ENCODE measurements at regions not wholly inside any gene's neighbourhood (a gene's known extent, or its start where the extent isn't known, plus 50 kb on each side); places are given as distances from the start of the nearest gene placed in this dataset.

DNA sequence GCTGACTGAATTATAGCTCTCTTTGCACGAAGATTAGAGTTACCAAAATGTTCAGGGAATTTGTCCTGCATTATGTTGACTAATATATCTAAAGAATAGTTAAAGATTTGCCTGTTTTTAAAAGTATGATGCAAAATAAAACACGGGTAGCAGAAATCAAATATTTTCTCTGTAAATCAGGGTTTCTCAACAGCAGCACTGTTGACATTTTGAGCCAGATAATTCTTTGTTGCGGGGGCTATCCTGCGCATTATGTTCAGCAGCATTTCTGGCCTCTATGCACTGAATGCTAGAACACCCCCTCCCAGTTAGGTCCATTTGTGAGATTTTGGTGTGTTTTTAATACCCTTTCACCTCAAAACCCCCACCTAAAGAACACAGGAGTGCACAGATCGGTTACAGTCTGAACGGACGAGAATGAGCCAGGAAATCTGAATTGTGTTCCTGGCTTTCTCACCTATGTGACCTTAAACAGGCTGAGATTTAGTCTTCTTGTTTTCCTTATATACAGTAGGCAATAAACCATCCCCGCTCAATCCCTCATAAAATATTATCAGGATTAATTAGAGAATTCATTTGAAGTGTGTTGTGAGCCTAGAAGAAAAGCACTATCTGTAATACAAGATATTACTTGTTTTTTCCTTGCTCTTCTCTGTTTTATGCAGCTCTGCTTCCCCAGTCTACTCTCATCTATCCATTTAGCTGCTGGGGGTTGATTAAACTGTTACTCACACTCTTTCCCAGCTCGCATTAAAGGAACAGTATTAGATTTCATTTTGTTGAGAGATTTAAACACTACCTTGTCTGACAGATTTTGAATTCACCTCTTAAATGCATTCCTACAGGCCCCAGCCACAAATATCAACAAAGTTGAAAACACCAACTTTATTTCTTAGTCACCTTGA, 247.5 kb upstream of the GOLIM4 start:
- no peak for FAIRE-seq

DNA sequence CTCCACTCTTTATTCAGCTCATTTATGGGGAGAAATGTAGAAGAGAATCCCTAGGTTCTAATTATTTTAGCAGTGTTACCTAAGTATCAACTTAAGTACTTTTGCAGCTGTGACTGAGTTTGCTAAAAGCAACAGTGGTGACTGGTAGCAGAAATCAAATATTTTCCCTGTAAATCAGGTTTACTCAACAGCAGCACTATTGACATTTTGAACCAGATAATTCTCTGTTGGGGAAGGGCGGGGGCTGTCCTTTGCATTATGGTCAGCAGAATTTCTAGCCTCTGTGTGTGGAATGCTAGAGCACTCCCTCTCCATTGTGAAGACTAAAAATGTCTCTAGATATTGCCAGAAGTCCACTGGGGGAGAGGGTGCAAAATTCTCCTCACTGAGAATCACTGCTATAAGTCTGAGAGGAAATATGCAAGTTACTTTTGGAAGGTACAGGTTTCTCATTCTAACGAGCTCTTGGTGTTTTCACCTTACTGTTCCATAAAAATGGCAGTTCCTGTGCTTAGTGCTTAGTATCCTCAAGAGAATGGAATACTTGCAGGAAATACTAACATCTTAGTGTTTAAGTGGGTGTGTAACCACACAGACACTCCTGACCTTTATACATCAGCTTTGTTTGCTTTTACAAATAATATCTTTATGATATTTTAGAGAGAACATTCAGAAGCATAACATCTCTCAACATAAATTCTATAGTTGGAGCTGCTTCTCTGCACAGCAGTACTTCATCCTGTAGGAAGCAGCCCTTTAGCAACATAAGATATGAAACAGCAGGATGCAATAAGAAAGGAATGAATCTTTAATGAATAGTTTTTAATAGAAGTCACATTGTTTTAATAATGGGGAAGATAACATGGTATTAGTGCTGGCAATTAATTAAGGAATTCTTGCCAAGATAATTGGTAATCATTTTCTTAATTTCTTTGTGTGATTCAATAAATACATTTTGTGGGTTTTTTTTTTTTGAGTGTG, 246.5 kb upstream of the GOLIM4 start:
- no peak for FAIRE-seq

DNA sequence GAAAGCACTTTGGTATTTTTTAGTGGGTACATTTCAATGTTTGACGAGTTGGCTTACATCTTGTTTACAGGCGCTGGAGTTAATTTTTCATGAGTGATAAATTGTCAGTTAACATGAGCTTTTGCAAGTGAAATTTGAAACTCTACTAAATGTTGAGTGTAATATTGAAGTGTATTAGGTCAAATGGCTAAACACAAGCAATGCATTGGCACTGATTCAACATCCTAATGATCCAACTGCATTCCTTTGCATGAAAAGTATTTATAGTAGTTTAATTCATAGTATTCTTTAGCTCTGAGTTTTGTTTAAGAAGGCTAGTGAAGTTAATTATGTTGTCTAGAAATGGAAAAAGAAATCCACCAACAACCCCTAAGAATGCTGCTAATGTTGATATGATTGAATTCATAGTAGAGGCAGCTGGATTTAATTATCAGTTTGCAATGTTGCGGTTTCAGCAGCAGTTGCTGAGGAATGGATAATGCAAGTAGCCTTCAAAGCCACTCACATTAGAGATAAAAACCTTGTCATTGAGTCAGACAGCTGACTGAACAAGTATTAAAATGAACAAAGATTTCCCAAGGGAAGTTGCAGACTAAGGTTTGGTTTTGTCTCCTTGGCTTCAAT, 245.6 kb upstream of the GOLIM4 start:
- FAIRE-seq: no peak

DNA sequence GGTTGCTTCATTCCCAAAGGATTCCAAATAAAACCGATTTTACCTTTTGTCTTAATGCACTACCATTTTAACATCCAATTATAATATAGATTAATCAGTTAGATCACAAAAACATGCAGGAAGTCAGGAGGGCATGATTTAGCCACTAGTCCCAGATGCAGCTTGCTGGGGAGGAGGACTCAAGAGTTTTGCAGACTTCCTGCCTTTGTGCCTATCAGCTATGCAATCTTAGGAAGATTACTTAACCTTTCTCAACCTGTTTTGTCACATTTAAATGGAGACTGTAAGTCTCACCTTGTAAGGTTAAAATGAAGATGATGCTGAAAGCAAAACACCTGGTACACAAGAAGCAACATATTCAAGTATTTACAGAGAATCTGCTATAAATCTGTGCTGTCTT, 242.4 kb upstream of the GOLIM4 start:
- no peak for FAIRE-seq

DNA sequence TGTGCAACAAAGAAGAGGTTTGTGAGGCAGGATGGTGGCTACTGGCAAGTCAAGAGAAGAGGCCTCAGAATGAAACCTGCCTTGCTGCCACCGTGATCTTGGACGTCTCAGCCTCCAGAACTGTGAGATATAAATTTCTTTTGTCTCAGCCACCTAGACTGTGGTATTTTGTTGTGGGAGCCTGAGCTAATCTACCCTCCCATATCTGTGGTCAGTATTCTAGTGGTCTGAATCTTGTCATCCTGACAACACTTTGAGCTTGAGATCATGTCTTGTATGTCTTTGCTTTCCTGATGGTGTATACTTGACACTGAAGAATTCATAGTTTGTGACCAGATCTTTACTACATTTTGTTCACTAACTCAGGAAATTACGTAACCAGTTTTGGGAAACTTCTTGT, 240.6 kb upstream of the GOLIM4 start:
- FAIRE-seq: no peak

DNA sequence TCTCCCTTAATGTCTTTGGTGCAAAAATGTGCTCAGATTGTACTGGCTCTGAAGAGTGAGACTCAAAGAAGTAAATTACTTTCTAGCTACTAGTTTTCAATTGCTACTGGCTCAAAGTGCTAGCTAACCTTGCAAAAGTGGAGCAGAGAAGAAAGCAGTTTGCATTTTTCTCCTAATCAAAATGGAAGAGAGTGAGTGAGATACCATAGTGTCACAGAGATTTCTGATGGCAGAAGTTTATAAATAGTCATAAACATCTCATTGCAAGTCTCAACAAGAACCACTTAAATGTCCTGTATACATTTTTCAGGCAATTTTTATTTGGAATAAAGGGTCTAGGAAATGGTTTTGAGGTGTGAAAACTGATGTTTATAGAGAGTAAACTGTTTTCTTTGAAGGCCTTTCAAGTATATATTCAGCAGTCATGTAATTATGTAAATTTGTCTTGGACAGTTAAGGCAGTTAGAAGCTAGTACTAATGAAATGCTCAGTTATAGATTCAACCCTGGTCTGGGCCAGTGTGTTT, 237.7 kb upstream of the GOLIM4 start:
- no peak for FAIRE-seq

DNA sequence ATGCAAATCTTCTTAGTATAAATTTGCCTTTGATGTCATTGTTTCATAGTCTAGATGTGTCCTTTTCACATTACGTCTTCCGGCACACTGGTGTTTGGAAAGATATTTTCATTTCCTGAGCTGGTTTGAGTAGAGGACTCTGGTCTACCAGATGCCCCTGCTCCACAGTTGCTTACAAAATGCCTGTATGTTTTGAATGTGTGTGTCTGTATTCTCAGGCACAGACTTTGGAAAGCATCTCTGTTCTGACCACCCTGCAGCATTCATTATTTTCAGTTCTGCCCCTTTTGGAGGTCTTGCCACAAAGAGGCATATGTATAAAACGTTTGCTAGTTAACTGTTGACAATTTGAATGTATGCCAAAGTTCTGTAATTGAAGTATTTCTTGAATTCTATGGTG, 236.0 kb upstream of the GOLIM4 start:
- FAIRE-seq: no peak

DNA sequence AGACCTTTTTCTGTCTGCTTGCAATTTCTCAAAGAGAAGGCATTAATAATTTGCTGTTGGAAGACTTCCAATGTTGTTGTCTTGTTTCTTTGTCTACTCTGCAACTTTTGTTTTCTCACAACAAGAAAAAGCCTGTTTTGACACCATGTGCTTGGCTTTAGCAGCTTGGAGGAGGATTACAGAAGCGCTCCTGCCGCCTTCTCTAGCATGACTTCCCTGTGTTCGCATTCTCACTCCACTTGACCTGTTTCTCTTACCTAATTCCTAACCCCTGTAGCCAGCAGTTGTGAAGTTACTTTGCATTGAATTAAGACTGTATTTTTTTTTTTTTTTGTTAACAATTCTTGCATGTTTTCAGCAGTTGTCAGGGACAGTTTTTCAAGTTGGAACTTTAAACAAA, 235.3 kb upstream of the GOLIM4 start:
- FAIRE-seq: no peak

DNA sequence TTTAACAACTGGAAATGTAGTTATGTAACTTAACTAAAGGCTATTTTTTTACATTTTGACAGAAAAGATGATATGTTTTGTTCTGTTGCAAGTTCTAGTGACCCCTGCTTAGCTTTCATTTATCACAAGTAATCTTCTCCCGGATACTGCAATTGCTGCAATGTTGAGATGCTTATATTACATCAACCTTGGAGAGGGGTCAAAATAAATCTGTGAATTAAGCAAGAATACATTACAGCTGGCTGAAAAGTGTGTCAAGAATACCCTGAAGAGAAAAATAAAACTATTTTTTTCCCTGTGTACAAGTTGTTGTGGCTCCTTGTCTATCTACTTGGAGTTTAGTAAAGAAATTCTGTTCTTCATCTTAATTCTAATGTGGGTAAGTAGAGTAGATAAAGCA, 232.1 kb upstream of the GOLIM4 start:
- no peak for FAIRE-seq

DNA sequence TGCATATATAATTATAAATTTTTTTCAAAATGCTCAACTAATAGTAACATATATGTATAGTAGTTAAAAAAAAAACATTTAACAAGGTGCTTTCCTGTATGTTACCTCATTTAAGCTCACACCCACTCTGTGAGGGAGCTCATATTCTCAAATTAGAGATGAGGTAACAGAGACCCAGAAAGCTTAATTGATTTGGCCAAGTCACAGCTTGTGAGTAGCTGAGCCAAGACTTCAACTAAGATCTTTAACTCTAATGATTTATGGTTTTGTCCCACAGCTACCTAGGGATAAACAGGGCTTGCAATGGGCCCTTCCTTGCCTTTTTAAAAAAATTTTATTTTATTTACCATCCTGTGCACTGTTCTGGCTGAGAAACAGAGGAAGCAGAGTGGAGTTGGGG, 230.0 kb upstream of the GOLIM4 start:
- FAIRE-seq: no peak

DNA sequence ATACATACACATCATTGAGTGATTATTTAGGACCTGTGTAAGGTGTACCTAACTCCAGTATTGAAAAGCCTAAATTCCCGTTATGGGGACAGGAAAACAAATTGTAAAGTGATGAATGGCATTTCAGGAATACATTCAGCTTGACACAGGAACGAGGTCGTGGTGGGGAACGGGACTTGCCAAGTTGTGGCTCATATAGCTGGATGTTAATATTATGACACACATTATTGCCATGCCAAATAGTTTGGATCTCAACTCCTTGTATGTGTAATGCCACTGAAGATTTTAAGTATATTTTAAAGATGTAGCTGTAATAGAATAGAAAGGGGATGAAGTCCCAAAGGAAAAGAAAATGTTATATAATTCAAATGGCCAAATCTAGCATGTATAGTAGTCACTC, 227.2 kb upstream of the GOLIM4 start:
- no peak for FAIRE-seq

DNA sequence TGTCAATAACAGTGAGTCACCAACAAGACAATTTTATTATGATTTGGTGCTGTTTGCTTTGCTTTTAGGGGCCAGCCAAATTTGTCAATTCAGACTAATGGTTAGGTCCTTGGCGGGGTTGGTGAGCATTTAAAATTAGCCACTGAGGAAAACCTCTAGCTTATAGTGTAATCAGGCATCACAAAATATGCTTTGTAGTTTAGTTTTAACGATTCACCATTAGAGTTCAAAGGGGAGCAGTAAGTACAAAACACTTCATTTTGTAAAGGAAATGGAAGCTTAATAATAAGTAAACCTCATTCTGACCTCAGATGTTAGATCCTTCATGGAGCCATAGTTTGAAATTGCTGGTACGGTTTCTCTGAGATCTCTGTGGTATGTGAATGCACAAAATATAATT, 218.4 kb upstream of the GOLIM4 start:
- FAIRE-seq: no peak

DNA sequence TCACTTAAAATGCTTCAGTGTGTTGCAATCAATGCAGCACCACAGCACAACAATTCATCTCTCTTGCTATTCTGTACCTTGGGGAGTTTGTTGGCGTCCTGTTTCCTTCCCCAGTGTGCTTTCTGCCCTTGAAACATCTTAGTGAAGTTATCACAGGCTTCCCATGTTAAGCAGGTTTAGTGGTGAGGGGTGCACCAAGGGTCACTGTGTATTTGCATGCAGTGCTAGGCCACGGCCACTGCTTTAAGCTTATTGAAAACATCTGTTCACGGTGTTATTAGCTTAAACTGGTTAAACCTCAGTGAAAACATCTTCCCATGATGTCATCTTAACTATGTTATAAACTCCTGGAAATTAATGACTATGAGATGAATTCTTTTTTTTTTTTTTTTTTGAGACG, 217.3 kb upstream of the GOLIM4 start:
- no peak for FAIRE-seq

DNA sequence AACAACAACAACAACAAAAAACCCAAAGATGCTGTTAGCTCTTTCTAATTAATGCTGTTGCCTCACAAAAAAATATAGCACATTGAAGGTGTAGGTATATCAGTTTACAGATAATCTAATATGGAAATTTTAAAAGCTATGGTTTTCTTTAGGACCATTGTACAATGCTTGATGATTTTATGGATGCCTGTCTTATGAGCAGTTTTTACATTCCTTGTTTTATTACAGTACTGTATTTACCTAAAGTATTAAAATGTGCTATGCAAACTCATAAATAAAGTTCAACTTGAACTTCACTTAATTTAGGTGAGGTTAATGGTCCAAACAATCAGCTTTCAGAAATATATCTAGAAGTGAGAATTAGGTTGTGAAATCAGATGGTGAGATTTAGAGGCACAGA, 212.2 kb upstream of the GOLIM4 start:
- FAIRE-seq: no peak

DNA sequence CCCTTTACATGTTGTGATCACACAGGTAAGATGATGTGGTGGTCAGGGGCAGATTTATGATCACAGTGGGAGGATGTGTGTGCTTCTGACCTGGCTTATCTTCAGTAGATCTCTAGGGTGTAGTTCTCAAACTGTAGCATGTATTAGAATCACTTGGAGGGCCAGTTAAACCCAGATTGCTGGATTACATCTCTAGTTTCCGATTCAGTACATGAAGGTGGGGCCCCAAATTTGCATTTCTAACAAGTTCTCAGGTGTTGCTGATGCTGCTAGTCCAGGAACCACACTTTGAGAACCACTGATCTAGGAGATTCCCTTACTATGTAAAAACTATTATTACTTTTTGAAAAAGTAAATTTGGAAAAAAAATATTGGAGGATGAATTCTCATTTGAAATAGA, 199.3 kb upstream of the GOLIM4 start:
- no peak for FAIRE-seq

DNA sequence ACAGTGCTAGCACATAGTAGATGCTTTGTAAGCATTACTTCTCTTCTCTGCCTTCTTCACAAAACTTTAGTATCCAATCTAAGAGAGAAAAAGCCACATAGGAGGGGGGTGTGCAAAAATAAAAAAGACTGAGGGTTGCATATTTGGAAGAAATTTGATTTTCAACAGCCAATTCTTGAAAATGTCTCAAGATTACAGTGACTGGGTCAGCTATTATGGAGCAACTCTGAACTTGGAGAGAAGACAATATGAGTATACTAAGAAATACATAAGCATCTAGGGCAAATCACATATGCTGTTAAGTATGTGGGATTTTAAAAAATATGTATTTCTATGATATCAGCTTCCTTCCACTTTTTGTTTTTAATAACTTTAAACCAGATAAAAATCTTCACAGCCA, 196.6 kb upstream of the GOLIM4 start:
- no peak for FAIRE-seq

DNA sequence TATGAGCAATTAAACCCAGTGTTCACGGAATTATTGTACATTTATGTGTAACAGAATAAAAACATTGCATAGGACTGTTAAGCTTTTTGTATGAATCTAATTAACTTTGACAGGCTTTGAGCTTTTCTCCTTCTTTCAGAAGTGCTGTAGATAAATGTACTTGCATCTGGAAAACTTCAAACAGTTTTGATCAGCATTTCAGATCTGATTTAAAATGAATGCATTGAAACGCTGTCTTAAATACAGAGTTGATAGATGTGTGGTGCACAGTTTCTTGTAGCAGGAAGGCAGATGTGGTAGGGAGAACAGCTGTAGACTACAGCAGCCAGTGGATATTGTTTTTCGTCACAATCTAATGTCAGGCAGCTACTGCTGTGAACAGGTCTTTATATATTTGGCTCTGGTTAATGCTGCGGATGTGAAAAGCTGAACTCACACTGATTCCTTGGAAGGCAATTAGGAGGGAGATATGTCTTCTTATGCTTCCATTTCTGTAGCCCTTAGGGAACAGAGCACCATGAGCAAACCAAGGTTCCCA, 193.8 kb upstream of the GOLIM4 start:
- no peak for FAIRE-seq

DNA sequence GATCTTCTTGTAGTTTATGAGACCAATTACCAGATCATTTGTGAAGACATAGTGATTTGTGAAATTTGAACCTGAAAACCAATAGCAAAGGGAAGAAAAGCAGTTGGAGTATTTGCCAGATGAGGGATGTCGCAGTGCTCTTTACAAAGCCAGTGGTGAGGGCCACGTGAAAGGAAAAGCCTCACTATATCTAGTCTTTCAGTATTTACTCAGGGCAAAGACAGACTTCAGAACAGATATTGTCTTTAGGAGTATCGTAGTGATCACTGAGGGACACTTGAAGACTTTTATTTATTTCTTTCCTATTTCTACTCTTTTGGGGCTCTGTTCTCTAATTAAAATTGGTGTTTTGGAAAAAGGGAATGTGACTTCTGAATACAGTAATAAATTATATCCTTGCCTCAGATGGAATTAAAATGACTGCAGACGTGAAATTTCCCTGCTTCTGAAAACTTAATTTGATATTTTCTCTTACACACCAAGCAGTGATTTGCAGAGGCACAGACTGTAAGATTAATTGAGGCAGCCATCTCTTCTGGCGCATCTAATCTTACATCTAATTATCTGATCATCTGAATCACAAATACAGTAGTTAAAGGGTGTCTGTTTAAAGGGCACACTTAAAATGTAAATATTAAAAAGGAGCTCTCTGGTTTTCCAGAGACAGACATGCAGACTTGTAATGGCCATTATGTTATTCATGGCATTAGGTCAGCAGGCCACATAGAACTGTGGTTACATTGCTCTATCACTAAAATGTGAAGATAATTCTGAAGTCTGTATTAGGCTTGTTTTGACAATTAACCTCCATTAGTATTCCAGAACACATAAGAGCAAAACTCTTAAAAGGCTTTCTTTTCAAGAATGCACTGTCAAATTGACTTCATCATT, 193.0 kb upstream of the GOLIM4 start:
- FAIRE-seq: no peak

DNA sequence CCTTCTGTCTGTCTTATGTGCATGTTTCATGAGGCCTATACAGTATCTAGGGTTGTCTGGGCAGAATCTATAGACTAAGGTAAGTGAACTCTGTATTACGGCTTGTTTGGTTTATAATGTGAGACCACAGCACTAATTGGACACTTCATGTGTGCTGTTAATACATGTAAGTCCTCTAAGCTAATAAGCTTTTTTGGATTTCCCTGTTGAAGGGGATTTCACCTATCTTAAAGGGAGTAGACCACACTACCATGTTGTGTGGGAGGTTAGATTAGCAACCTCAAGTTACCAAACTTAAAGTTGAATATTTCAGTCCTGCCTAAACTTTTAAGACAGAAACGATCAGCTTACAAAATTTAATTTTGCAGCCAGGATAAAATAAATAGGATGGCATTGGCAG, 189.8 kb upstream of the GOLIM4 start:
- no peak for FAIRE-seq

DNA sequence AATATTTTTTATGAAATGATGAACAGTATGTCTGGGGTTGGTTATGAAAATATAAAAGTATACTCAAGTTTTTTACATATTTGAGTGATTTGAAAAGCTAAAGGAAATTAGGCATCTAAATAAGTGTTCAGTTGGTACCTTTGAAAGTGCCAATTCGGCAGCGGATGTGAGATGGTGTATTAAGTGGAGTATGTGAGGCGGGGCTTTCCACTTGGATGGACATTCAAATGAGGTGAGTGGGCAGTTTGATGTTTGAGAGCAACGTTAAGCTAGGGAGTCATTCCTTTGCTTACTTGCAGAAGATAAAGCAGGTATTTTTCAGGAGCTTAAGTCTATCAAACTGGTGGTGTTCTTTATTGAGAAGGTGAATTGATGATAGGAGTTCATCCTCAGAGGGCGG, 189.0 kb upstream of the GOLIM4 start:
- FAIRE-seq: no peak

DNA sequence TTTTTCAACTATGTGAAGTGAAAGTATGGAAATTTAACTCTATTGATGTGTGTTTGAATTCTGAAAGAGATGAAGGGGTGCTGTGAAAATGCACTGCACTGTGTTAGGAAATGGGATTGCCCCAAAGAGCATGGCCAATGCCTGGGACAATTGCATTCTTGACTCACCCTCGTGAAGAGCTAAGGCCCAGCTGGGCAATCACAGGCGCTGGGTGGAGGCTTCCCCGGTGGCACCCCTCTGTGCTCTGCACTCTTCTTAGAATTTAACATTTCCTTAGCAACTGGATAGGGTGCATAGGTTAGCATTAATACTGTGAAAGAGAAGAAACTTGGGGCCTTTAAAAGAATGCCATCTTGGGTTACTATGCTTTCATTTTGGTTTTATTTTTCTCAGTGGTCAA, 179.9 kb upstream of the GOLIM4 start:
- no peak for FAIRE-seq

DNA sequence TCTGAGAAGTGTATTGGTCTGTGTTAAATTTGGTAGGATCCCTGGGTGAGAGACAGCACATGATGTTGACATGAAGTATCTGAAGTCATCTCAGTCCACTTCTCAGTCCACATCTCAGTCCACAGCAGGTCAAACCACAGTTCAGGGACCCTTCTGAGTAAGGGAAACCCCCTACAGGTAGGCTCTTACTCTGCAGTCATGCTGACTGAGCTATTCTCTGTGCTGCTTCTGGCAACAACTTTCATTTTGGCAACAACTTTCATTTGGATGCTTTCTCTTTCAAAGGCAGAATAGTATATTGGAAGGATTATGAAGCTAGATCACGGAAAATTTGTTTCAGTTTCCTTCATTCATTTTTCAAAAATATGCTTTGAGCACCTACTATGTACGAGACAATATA, 178.2 kb upstream of the GOLIM4 start:
- FAIRE-seq: no peak
